NCI-H446 (cell line): ENCODE measurements at regions not wholly inside any gene's neighbourhood (a gene's known extent, or its start where the extent isn't known, plus 50 kb on each side); places are given as distances from the start of the nearest gene placed in this dataset.
"Not testable (repeated sequence)": the region's sequence is repeated elsewhere in the genome, so short reads cannot be mapped to it uniquely, and the experiment has no call there.

ENCODE experiments used
- DNase-seq, 2 experiments: peaks; one replicate each; lab custom pipeline; 2025; lab: John Stamatoyannopoulos, UW

DNA sequence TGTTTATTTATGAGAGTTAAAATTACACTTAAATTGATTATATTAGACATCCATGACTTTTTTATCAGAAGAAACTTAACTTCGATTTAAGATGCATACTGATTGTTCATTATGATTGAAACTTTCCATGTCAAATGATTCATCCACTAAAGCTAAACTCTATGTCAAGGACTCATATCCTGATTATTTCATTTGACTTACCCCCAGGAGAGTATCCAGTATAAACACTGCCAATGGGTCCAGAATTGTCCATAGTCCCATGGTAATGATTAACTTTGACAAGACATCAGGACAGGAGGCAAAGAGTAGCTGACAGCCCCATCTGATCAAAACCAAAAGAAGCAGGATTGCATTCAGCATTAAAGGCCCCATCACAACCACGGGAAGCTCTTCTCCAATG lies 709.9 kb downstream of the TFAP2A start:
- DNase-seq: no peak

DNA sequence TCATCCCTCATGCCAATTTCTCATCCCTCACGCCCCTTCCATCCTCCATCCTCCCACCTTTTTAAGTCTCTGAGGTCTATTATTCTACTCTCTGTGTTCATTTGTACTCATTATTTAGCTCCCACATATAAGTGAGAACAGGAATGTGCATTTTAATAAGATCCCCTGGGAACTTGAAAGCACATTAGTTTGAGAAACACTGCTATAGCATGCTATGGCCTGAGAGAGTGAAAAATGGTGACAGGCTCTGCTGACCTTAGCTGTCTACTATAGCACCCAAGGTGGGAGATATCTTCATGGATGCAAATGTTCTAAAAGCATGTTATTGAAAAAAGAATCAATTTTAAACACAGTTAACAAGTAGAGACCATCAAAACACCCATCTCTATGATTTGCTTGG lies 712.0 kb downstream of the TFAP2A start:
- DNase-seq: no peak

DNA sequence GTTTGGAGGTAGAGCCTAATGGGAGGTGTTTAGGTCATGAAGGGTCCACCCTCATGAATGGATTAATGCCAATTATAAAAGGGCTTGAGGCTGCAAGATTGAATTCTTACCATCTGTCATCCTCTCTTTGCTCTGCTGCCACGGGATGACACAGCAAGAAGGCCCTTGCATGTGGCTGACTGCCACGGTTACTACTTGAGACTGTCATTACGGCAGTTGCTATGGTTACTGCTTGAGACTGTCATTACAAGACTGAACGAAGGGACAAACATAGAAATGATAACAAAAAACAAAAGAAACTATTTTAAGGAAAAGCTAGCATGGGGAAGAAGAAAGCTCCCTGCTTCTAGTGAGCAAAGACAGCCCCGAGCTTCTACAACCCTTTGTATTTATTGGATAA lies 715.0 kb downstream of the TFAP2A start:
- no peak for DNase-seq

DNA sequence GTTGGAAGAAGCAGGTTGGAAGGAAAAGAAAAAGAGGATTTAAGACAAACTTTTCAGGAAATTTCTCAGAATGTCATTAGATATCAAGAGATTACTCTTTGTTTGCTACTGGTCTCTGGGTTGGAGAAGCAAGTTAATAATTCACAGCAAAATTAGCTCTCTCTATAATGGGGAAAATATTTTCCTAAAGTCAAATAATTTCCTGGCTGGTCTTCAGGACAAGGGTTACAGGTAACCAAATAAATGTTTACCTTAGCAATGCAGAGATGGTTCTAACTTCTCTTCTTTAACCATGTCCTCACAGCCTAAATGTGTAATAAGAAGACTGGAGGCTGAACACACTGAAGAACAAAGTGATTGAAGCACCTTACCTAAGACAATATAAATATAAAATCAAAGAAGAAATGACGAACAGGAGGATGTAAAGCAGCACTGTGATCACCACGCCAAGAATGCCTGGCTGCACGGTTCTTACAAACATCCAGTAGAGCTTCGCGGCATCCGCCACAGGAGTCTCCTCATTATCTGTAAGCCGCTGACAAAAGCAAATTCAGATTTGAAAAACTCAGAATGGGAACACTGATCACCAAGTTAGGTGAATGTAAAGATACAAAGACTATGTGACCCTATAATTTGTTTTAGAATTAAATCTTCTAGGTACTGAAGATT lies 717.5 kb downstream of the TFAP2A start:
- no peak for DNase-seq

DNA sequence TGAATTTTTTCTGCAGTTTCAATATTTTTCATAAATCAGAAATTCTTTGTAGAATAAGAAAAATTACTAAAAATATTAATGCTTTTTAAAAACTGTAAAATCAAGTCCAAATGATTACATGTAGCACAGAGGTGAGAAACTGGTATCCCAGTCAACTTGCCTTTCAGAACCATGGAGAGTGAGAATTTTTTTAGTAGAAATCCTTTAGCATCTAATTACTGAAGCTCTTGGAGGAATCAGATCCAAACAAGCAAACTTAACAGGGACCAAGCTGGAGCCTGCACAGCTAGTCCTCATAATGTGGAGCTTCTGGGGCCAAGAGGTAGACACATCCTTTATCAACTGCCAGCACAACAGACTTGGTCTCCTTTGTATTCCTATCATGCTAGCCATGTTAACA lies 724.5 kb downstream of the TFAP2A start:
- no peak for DNase-seq

DNA sequence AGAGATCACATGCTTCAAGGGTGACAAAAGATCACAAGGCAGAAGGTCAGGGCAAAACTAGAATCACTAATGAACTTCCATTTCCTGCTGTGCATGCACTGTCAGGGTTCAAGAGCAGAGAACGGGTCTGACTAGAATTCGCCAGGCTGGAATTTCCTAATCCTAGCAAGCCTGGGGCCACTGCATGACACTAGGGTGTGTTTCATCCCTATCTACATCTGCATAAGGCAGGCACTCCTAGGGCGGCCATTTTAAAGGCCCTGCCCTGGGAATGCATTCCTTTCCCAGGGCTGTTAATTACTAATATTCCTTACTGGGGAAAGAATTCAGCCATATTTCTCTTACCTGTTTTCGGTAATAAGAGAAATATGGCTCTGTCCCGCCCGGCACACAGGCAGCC lies 734.1 kb downstream of the TFAP2A start:
- not testable (repeated sequence) for DNase-seq

DNA sequence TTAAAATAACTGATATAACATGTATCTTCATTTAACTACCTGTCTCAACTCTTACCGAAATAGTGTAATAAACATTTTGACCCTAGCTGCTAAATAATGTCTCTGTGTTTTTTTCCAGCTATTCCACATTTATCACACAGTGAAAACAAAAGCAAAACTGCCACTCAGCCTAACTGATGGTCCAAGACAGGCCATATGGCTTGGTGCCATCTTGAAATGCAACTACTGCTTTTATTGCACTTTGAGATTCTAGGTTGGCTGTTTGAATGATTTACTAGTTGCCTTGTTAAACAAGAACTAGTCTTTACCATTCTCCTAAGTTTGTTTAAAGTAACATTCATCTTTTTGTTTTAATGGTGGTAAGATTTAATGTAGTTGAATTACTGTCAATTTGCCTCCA lies 739.8 kb downstream of the TFAP2A start:
- DNase-seq: no peak

DNA sequence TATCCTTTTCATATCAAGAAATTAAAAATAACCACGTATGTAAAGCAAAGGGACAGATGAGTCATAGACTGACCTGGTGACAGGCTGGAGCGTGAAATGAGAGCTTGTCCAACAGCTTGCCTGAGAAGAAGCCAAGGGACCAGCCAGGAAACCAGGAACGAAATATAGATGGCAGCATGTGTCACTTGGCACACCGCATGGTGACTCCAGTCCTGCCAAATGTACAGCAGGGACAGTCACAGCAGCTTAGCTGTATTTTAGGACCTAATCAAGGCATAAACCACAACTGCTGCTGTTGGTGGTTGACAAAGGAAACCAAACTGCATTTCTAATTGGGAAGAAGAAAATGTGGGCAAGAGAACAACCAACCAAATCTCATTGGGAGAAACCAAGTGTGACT lies 755.0 kb downstream of the TFAP2A start:
- no peak for DNase-seq

DNA sequence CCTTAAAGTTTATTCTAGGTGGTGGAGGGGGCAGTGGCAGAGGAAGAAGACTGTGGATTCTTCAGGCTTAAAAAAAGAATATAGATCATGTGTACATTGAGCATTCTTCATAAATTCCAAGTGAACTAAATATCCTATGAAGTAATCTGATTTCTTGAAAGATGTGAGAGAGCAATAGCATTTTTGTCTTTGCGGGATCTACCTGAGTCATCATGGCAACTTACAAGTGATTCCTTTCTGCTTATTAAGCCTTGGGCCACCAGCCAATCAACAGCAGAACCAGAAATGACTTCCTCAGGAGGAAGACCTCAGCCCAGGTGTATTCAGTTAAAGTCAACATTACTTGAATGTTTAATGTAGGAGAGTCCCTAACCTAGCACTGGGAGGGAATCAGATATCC lies 756.9 kb downstream of the TFAP2A start:
- no peak for DNase-seq

DNA sequence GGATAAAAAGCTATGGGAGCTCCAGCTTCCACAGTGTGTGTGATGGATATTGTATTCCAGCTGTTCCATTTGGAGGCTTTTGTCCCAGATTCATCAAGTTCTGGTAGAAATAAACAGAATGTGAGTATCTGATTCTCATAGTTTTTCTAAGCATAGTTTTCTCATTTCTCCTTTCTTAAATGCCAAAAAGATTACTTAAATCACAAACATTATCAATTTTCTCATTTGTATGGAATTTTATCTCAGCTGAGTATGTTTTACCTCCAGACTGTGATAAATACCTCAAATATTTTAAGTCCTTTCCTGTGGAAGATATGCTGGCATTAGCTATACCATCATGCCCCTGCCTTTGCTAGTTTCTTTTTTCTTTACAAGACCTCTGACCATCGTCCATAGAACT lies 767.3 kb downstream of the TFAP2A start:
- DNase-seq: no peak

DNA sequence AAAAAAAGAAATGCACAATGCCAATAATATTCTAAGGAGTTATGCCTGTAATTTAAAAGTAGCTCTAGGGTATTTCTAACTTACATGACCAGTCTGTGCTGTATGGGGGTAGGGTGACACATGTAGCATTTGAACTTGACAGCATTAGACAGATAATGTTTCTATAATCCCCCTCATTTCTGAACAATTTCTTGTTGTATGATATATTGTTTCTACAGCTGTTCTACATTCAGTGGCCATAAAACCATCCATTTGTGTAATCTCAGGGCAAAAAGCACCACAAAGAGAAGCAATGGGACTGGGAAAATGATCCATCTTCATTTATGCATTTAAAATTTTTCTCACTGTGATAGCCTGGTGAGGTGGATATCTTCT lies 767.8 kb downstream of the TFAP2A start:
- no peak for DNase-seq

DNA sequence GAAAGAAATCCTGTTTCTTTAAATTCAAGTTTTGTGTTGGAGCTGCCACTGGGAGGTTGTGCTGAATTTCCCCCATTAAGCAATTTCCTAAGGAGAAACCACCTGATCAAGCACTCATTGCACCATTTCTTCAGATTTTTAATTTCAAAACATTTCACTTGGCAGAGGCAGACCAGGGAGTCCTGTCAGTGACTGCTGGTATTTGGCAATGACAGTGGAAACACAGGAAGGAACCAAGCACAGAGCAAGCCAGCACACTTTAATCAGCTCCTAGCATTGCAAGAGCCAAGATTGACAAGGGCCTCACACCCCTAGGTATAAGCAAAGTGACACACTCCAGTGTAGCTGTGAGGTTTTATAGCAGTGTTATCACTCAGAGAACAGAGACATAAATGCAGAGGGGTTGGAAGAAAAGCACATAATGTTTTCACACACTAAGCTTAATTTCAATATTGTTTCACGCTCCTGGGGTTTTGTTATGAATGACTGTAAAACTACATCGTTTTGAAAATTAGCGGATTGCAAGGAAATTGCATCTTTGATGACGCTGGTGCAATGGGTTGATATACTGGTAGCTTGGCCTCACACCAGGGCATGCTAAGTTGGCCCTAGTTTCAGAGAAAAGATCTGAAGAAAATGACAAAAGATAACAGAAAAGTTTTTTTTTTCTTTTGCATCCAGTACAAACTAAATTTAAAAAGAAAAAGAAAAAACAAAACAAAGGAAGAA lies 768.4 kb downstream of the TFAP2A start:
- no peak for DNase-seq

DNA sequence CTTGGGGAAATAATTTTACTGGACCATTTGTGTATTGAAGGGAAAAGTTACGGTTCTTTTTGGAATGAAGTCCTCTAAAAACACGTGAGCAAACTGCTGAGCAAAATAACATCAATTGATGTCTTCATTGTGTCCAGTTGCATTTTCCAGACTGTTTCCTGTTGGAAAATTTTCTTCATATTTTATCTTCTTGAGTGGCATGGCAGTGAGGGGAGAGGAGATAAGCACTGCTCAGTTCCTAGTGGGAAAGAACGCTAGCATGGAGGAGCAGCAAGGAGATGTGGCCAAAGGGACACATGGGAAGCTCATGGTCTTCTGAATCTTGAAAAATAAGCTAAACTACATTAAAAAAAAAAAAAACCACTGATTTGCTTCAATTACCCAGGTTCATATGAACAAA lies 776.0 kb downstream of the TFAP2A start:
- DNase-seq: no peak

DNA sequence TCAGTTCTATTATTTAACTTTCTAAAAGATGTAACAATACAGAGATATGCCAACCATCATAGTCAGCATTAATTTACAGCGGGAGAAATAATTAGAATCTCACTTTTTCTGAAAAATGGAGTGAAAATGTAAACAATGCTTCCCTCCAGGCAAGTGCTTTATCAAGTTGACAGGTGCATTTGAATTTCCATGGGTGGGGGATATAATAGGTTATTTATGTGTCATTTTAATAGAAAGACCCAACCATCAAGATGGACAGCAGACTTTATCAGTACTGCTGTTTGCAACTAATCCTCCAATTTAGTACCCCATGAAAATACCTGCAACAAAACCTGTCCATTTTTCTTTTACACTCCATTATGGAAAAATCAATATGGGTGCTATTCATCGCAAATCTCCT lies 780.1 kb downstream of the TFAP2A start:
- no peak for DNase-seq

DNA sequence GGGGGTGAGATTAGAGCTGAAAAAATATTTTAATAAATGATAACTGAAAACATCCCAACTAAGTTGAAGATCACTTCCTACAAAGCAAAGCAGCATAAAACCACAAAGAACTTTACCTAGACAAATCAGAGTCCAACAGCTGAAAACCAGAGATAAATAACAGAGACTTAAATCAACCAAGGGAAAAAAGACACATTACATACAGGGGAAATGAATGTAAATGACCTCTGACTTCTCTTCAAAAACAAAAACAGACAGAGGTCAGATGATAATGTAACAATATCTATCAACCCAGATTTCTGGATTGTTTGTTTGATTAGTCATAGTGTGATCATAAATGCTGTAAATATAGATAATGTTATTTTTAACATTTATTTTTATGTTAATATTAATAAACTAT lies 782.8 kb downstream of the TFAP2A start:
- no peak for DNase-seq

DNA sequence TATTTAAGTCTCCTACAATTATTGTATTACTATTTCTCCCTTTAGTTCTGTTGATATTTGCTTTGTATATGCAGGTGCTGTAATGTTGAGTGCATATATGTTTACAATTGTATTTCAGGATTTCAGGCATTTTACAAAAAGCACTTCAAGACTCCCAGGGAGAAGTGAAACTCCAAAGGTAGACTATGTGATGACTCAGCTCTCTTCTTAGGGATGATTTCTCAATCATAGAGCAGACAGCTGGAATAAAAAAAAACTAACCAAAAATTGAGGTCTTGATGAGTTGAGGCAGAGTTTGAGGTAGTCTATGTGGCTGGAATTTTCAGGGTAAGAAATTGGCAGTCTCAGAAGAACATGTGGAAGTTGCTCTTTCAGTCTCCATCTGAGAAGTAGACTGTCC lies 786.1 kb downstream of the TFAP2A start:
- DNase-seq: no peak

DNA sequence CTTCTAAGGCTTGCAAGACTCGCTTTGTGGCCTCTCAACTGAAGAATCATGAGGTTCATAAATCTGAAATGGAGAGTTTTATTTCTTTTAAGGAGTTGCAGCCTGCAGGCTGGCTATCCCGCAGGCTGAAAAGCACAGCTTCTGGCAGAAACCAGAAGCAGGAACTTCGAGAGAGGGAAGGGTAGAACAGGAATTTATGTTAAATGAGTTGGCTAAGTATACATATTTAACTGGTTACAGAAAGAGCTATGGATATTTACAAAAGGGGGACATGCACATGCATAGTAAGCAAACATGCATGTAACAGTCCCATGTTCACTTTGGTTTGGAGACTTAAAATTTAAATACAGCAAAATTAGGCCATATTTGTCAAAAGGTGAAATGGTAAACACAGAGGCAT lies 787.0 kb downstream of the TFAP2A start:
- no peak for DNase-seq

DNA sequence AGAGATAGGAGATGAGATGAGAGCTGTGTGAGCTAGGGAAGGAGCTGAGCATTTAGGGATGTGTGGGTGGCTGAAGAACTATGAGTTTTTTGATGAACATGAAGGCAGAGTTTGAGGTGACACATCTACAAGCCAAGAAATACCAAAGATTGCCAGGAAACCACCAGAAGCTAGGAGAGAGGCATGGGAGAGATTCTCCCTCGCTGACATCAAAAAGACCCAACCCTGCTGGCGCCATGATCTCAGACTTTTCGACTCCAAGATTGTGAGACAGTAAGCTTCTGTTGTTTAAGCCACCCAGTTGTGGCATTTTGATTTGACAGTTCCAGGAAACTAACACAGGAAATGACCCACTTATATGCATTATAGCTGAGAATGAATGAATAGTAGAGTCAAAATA lies 790.9 kb downstream of the TFAP2A start:
- no peak for DNase-seq

DNA sequence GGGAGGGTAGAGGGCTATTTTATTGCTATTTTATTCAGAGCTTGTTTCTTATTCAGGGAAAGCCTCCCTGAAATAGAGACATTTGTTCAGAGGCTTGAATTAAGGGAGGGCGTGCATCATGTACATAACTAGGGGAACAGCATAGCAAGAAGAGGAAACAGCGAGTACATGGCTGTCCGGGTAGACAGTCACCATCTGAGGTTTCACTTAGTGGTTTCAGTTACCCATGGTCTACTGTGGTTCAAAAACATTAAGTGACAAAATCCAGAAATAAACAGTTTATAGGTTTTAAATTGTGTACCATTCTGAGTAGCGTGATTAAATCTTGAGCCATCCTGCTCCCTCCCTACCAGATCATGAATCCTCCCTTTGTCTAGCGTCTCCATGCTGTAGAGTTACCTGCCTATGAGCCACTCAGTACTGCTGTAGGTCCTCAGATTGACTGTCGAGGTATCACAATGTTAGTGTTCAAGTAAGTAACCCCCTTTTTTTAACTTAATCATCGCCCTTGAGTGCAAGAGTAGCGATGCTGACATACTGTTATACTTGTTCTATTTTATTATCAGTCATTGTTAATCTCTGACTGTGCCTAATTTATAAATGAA lies 791.5 kb downstream of the TFAP2A start:
- DNase-seq: no peak

DNA sequence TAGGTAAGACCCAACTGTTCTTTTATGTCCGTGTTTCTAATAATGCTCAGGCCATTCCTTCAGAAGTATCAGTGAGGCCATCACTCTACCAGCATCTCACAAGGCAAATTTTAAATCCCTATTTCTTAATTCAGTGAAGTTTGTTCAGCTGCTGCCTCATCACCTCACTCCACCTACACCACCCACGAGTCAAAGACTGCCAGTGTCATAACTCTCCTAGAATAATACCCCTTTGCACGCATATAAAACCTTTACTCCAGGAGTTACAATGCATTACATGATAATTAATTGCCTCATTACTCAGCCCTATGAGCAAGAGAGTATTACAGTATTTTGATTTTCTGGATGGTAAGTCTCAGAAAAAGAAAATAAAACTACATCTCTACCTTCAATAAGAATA lies 793.6 kb downstream of the TFAP2A start:
- no peak for DNase-seq

DNA sequence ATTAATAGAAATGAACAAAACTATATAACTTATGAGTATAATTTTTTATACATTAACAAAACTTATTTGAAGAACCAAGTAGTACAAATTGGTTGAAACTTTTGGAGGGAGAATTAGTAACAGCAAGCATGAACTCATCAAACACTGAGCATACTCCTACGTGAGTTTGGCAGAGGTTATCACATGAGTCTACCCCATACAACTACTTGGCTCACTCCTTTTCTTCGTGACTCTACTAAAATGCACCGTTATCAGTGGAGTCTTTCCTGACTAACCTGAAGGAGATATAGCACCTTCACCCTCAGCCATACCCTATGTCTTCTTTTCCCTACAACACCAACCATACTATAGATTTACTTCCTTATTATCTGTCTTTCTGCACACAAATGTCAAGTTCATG lies 794.2 kb downstream of the TFAP2A start:
- no peak for DNase-seq

DNA sequence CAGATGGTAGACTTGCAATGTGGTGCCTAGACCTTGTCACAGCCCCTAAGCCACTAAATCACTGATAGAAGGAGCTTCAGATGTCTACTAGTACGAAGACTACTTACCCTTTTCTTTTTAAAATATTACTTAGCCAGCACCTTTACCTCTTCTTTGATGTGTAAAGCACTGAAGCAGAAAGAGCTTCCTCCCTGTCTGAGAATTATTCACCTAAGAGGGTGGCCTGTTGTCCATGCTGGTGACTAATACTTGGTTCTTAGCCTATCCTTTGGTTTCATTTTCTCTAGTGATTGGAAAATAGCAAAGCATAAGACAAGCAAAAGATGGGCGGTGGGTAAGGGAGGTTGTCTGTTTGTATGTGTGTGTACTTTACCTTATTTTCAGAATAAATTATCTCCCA lies 794.6 kb downstream of the TFAP2A start:
- no peak for DNase-seq

DNA sequence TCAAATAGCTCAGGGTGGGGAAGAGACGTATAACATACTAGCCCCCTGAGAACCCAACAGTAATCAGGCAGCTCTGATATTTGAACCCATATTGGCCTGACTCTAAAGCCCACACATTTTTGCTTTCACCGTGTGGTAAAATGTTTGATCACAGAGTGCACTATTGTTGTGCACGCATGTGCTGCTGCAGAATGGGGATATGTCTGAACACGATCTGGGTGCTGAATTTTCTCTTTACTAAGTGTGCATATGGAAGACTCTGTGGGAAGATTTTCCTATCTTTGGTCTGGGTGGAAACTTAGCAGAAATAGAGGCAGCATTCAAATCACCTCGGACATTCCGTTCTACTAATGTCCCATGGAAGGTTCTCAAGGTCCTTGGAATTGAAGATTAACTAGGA lies 800.1 kb downstream of the TFAP2A start:
- DNase-seq: no peak

DNA sequence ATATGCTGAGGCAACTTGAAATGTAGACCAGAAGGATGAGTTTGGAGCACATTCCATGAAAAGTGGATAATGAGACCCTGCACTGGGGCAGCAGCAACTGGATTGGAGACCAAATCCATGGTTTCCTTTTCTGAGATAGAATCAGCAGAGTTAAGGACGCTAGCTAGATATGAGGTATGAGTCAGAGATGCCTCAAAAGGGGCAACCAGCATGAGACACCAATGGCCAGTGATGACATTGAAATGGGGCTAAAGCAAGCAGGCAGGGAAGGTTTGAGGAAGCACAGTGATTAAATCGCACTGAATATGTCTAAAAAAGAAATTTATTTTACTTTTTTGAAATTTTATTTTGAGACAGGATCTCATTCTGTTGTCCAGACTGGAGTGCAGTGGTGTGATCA lies 802.4 kb downstream of the TFAP2A start:
- no peak for DNase-seq
